SK-N-SH (cell line): ENCODE measurements at regions not wholly inside any gene's neighbourhood (a gene's known extent, or its start where the extent isn't known, plus 50 kb on each side); places are given as distances from the start of the nearest gene placed in this dataset.

Source experiments
- EZH2phosphoT487 ChIP-seq: fragments of 200-600 bp; sonication (generic); IDR thresholded peaks from 2 replicates; pipeline ENCODE4 v1.6.1; 2017; ENCODE audit warnings: low read depth, mixed run types, mild to moderate bottlenecking, antibody characterized with exemption, moderate library complexity, borderline replicate concordance
- MXI1 ChIP-seq: IDR thresholded peaks from 2 replicates; pipeline ENCODE4 v1.6.1; 2012; ENCODE audit warnings: mild to moderate bottlenecking, low read depth, low read length, improper control_type of control experiment
- POLR2AphosphoS5 ChIP-seq: IDR thresholded peaks from 2 replicates; pipeline ENCODE4 v1.6.1; 2012; ENCODE audit warnings: low read depth, low read length
- TAF1 ChIP-seq: IDR thresholded peaks from 2 replicates; pipeline ENCODE4 v1.6.1; 2012; ENCODE audit warnings: low read depth, mild to moderate bottlenecking, low read length, moderate library complexity, borderline replicate concordance
- TF ChIP-seq, protein P1 (sequence below): IDR thresholded peaks from 2 replicates; pipeline ENCODE4 v1.4.0; 2012; ENCODE audit warnings: low read depth
- TF ChIP-seq, protein P2 (sequence below): fragments of 200-600 bp; sonication (generic); IDR thresholded peaks from 2 replicates; pipeline ENCODE4 v1.6.1; 2017; ENCODE audit warnings: antibody characterized with exemption, mild to moderate bottlenecking, moderate library complexity
- TF ChIP-seq, protein P3 (sequence below): IDR thresholded peaks from 2 replicates; pipeline ENCODE4 v1.6.1; 2012; ENCODE audit warnings: mild to moderate bottlenecking, low read depth, low read length, moderate library complexity

DNA sequence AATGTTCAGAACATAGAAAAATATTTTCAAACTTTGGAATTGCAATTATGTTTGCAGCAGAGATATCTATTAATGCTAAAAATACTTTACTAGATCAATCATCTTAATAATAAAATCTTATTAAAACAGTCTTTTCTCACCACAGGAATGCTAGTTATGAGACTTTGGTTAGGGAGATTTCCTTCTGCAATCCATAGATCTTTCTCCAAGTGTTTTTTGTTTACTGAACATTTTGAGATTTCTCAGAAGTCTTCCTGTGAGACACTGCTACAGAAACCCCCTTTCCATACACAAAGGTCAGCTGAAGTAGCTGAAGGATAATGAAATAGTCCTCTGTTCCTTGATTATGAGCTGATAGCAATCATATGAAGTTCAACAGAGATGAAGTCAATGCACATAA is 59.4 kb upstream of the RAPH1 start:
- TF ChIP-seq, protein P1, sequence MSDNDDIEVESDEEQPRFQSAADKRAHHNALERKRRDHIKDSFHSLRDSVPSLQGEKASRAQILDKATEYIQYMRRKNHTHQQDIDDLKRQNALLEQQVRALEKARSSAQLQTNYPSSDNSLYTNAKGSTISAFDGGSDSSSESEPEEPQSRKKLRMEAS = no peak
- TF ChIP-seq POLR2AphosphoS5 (no peak), TAF1 (no peak), EZH2phosphoT487 (no peak), MXI1 (no peak)
- TF ChIP-seq, protein P2, sequence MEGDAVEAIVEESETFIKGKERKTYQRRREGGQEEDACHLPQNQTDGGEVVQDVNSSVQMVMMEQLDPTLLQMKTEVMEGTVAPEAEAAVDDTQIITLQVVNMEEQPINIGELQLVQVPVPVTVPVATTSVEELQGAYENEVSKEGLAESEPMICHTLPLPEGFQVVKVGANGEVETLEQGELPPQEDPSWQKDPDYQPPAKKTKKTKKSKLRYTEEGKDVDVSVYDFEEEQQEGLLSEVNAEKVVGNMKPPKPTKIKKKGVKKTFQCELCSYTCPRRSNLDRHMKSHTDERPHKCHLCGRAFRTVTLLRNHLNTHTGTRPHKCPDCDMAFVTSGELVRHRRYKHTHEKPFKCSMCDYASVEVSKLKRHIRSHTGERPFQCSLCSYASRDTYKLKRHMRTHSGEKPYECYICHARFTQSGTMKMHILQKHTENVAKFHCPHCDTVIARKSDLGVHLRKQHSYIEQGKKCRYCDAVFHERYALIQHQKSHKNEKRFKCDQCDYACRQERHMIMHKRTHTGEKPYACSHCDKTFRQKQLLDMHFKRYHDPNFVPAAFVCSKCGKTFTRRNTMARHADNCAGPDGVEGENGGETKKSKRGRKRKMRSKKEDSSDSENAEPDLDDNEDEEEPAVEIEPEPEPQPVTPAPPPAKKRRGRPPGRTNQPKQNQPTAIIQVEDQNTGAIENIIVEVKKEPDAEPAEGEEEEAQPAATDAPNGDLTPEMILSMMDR = no peak
- TF ChIP-seq, protein P3, sequence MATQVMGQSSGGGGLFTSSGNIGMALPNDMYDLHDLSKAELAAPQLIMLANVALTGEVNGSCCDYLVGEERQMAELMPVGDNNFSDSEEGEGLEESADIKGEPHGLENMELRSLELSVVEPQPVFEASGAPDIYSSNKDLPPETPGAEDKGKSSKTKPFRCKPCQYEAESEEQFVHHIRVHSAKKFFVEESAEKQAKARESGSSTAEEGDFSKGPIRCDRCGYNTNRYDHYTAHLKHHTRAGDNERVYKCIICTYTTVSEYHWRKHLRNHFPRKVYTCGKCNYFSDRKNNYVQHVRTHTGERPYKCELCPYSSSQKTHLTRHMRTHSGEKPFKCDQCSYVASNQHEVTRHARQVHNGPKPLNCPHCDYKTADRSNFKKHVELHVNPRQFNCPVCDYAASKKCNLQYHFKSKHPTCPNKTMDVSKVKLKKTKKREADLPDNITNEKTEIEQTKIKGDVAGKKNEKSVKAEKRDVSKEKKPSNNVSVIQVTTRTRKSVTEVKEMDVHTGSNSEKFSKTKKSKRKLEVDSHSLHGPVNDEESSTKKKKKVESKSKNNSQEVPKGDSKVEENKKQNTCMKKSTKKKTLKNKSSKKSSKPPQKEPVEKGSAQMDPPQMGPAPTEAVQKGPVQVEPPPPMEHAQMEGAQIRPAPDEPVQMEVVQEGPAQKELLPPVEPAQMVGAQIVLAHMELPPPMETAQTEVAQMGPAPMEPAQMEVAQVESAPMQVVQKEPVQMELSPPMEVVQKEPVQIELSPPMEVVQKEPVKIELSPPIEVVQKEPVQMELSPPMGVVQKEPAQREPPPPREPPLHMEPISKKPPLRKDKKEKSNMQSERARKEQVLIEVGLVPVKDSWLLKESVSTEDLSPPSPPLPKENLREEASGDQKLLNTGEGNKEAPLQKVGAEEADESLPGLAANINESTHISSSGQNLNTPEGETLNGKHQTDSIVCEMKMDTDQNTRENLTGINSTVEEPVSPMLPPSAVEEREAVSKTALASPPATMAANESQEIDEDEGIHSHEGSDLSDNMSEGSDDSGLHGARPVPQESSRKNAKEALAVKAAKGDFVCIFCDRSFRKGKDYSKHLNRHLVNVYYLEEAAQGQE = no peak
